H9 (cell line): ENCODE measurements at regions not wholly inside any gene's neighbourhood (a gene's known extent, or its start where the extent isn't known, plus 50 kb on each side); places are given as distances from the start of the nearest gene placed in this dataset.
A peak's percentile ranks its signal among the peaks of the same experiment; 100 is the strongest.
"Not testable (repeated sequence)": the region's sequence is repeated elsewhere in the genome, so short reads cannot be mapped to it uniquely, and the experiment has no call there.

Experiments used
- DNase-seq: peaks from one replicate; pipeline ENCODE4 v3.0.0-alpha.2; 2017
- H2AFZ ChIP-seq: one replicate; pipeline ENCODE4 v1.6.1; 2013; ENCODE audit warnings: mild to moderate bottlenecking, low read length, control low read depth, moderate library complexity
- H2AK5ac ChIP-seq: 2 replicates; pipeline ENCODE4 v1.6.1; 2013; ENCODE audit warnings: low read length, control low read depth, mixed read lengths; ENCODE audit not compliant: insufficient read length
- H2BK120ac ChIP-seq: one replicate; pipeline ENCODE4 v1.6.1; 2013; ENCODE audit warnings: low read depth, mild to moderate bottlenecking, low read length, control low read depth, inconsistent platforms; ENCODE audit not compliant: poor library complexity, severe bottlenecking
- H2BK12ac ChIP-seq: 2 replicates; pipeline ENCODE4 v1.6.1; 2013; ENCODE audit warnings: low read length, control low read depth, mixed read lengths, low read depth; ENCODE audit not compliant: insufficient read length
- H2BK15ac ChIP-seq: 2 replicates; pipeline ENCODE4 v1.6.1; 2013; ENCODE audit warnings: low read depth, low read length, control low read depth
- H2BK20ac ChIP-seq: one replicate; pipeline ENCODE4 v1.6.1; 2013; ENCODE audit warnings: low read depth, mild to moderate bottlenecking, low read length, control low read depth, inconsistent platforms; ENCODE audit not compliant: poor library complexity, severe bottlenecking
- H2BK5ac ChIP-seq: 2 replicates; pipeline ENCODE4 v1.6.1; 2013; ENCODE audit warnings: low read length, control low read depth, mixed read lengths; ENCODE audit not compliant: insufficient read length
- H3K14ac ChIP-seq: 2 replicates; pipeline ENCODE4 v1.6.1; 2013; ENCODE audit warnings: low read length, control low read depth; ENCODE audit not compliant: insufficient read depth
- H3K18ac ChIP-seq: 2 replicates; pipeline ENCODE4 v1.6.1; 2013; ENCODE audit warnings: low read depth, mild to moderate bottlenecking, mixed read lengths, low read length, control low read depth; ENCODE audit not compliant: insufficient read length
- H3K23ac ChIP-seq: 2 replicates; pipeline ENCODE4 v1.6.1; 2013; ENCODE audit warnings: low read length, control low read depth, mixed read lengths, low read depth; ENCODE audit not compliant: insufficient read length
- H3K23me2 ChIP-seq: 2 replicates; pipeline ENCODE4 v1.6.1; 2013; ENCODE audit warnings: low read depth, mild to moderate bottlenecking, mixed read lengths, low read length, control low read depth; ENCODE audit not compliant: insufficient read length, poor library complexity, severe bottlenecking
- H3K27ac ChIP-seq: 2 replicates; pipeline ENCODE4 v1.5.1; 2013; ENCODE audit warnings: low read length, control low read depth, mixed read lengths, low read depth; ENCODE audit not compliant: insufficient read length
- H3K27me3 ChIP-seq: 2 replicates; pipeline ENCODE4 v1.6.1; 2013; ENCODE audit warnings: low read length, control low read depth, inconsistent platforms; ENCODE audit not compliant: insufficient read depth
- H3K4ac ChIP-seq: 2 replicates; pipeline ENCODE4 v1.6.1; 2013; ENCODE audit warnings: low read depth, mild to moderate bottlenecking, control low read depth, inconsistent platforms, low read length, moderate library complexity
- H3K4me1 ChIP-seq: 2 replicates; pipeline ENCODE4 v1.6.1; 2013; ENCODE audit warnings: low read length, control low read depth, inconsistent platforms; ENCODE audit not compliant: insufficient read depth
- H3K4me2 ChIP-seq: 2 replicates; pipeline ENCODE4 v1.6.1; 2013; ENCODE audit warnings: low read length, control low read depth, mixed read lengths; ENCODE audit not compliant: insufficient read length, insufficient read depth
- H3K56ac ChIP-seq: 2 replicates; pipeline ENCODE4 v1.6.1; 2013; ENCODE audit warnings: low read depth, mild to moderate bottlenecking, mixed read lengths, low read length, control low read depth; ENCODE audit not compliant: insufficient read length
- H3K79me1 ChIP-seq: 2 replicates; pipeline ENCODE4 v1.6.1; 2013; ENCODE audit warnings: low read depth, mild to moderate bottlenecking, moderate library complexity, low read length, control low read depth, inconsistent platforms; ENCODE audit not compliant: insufficient read depth, poor library complexity, severe bottlenecking
- H3K79me2 ChIP-seq: 2 replicates; pipeline ENCODE4 v1.6.1; 2013; ENCODE audit warnings: low read length, control low read depth, inconsistent platforms; ENCODE audit not compliant: insufficient read depth
- H3K9ac ChIP-seq: 2 replicates; pipeline ENCODE4 v1.6.1; 2013; ENCODE audit warnings: low read length, control low read depth, mixed read lengths; ENCODE audit not compliant: insufficient read length; ENCODE audit errors: extremely low read depth
- H3K9me3 ChIP-seq: one replicate; pipeline ENCODE4 v1.6.1; 2013; ENCODE audit warnings: low read depth, low read length, inconsistent platforms; ENCODE audit not compliant: control insufficient read depth
- H3T11ph ChIP-seq: one replicate; pipeline ENCODE4 v1.6.1; 2013; ENCODE audit warnings: mild to moderate bottlenecking, low read length, control low read depth, inconsistent platforms
- H4K20me1 ChIP-seq: one replicate; pipeline ENCODE4 v1.6.1; 2013; ENCODE audit not compliant: control insufficient read depth, insufficient read length, insufficient read depth
- H4K5ac ChIP-seq: 2 replicates; pipeline ENCODE4 v1.6.1; 2013; ENCODE audit warnings: low read depth, mild to moderate bottlenecking, mixed read lengths, low read length, control low read depth; ENCODE audit not compliant: insufficient read length
- H4K8ac ChIP-seq: replicated peaks from 2 replicates; pipeline ENCODE4 v1.6.1; 2013; ENCODE audit warnings: low read length, control low read depth, mixed read lengths, low read depth; ENCODE audit not compliant: insufficient read length
- H4K91ac ChIP-seq: 2 replicates; pipeline ENCODE4 v1.6.1; 2013; ENCODE audit warnings: low read depth, mild to moderate bottlenecking, moderate library complexity, mixed read lengths, low read length, control low read depth; ENCODE audit not compliant: insufficient read length
- H3K27ac Mint-ChIP-seq, 3 experiments: 2 replicates in 2 of 3; 3 replicates in 1 of 3; pipeline ENCODE4 v1.8.0; 2020 to 2021; ENCODE audit warnings: mixed read lengths in 3 of 3, mild to moderate bottlenecking in 1 of 3, moderate library complexity in 1 of 3
- H3K27me3 Mint-ChIP-seq: 2 replicates; pipeline ENCODE4 v1.8.0; 2021; ENCODE audit warnings: low read depth, mild to moderate bottlenecking, moderate library complexity, mixed read lengths
- H3K36me3 Mint-ChIP-seq, 3 experiments: 2 replicates in 2 of 3; 3 replicates in 1 of 3; pipeline ENCODE4 v1.8.0; 2020 to 2021; ENCODE audit warnings: low read depth in 3 of 3, mixed read lengths in 3 of 3; ENCODE audit not compliant: insufficient read depth in 1 of 3
- H3K4me1 Mint-ChIP-seq, 2 experiments: 2 replicates each; pipeline ENCODE4 v1.8.0; 2020; ENCODE audit warnings: mixed read lengths in 2 of 2
- H3K4me3 Mint-ChIP-seq, 2 experiments: 2 replicates in 1 of 2; 3 replicates in 1 of 2; pipeline ENCODE4 v1.8.0; 2020 to 2021; ENCODE audit warnings: mild to moderate bottlenecking in 2 of 2, mixed read lengths in 2 of 2, moderate library complexity in 1 of 2
- H3K9me3 Mint-ChIP-seq, 2 experiments: 2 replicates in 1 of 2; 3 replicates in 1 of 2; pipeline ENCODE4 v1.8.0; 2020; ENCODE audit warnings: mild to moderate bottlenecking in 2 of 2, mixed read lengths in 2 of 2, moderate library complexity in 1 of 2
- WGBS: extraction: QIAGEN DNeasy Blood & Tissue Kit; methylation state at CpG from one replicate; pipeline ENCODE4 v1.1.7; 2013; ENCODE audit warnings: missing lambda C conversion rate, low lambda C conversion rate, mixed read lengths; ENCODE audit not compliant: insufficient read length; ENCODE audit errors: extremely low coverage; 5-methylcytosine and 5-hydroxymethylcytosine counted together

DNA sequence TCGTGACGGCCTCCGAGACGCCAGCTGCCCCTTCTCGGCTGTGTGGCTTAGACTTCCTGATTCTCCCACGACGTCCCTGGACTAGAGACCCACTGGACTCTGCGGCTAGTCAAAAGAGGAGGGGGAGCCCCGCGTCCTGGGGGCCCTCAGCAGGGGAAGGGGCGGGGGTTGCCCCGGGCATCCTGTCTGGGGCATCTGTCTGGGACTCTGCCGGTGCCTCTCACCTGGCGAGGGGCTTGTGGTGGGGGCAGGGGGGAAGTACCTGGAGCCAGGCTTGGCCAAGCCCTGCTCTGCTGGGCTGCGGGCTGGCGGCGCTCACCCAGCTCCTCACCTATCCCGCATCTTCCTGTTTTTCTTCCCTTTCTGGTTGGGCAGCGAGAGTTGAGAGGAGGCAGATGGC is 57.2 kb upstream of the KRTAP5-11 start:
- H2BK5ac ChIP-seq, H3K27ac Mint-ChIP-seq, H4K5ac ChIP-seq, H3K18ac ChIP-seq, H2AK5ac ChIP-seq, H4K8ac ChIP-seq, H3T11ph ChIP-seq, H2BK15ac ChIP-seq, H3K36me3 Mint-ChIP-seq, H3K27me3 ChIP-seq, H4K91ac ChIP-seq, H3K79me1 ChIP-seq, H3K27ac ChIP-seq, H3K23ac ChIP-seq, H3K79me2 ChIP-seq, H3K9ac ChIP-seq, H3K23me2 ChIP-seq, H3K9me3 ChIP-seq, H3K9me3 Mint-ChIP-seq, H2BK20ac ChIP-seq, H3K4me1 Mint-ChIP-seq, H2BK120ac ChIP-seq, H3K4me1 ChIP-seq, DNase-seq, H2AFZ ChIP-seq, H3K4ac ChIP-seq, H3K14ac ChIP-seq, H3K56ac ChIP-seq, H2BK12ac ChIP-seq, H4K20me1 ChIP-seq: not testable (repeated sequence)
- peak overlapping the region; percentile 37 for H3K4me2 ChIP-seq
- peaks cover 47% of the 10 kb centered on the region for H3K27me3 Mint-ChIP-seq
- peak overlapping the region; percentile 56 to 76 for H3K4me3 Mint-ChIP-seq
- WGBS: no CpG with 5 or more reads among the region's 19 CpGs

DNA sequence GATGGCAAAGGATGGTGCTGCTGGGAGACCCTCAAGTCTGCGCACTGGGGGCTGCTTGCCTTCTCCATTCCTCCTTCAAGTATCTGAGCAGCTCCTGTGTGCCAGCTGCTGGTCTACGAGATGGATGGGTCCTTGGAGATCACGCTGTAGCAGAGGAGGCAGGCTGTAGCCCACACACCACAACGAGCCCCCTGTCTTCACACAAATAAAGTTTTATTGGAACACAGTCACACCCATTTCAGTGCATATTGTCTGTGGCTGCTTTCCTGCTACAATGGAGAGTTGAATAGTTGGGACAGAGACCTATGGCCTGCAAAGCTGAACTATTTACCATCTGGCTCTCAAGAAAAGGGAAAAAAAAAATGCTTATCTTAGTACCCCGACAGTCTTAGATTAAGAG is 64.4 kb upstream of the KRTAP5-11 start:
- H2BK12ac ChIP-seq, H3K36me3 Mint-ChIP-seq, H2BK15ac ChIP-seq, H3K4me2 ChIP-seq, H2AFZ ChIP-seq, H3K27me3 Mint-ChIP-seq, H3T11ph ChIP-seq, H3K27ac ChIP-seq, H3K79me2 ChIP-seq, H3K14ac ChIP-seq, H3K4me3 Mint-ChIP-seq, H3K23me2 ChIP-seq, H3K79me1 ChIP-seq, H3K4ac ChIP-seq, H3K9ac ChIP-seq, H3K18ac ChIP-seq, H4K20me1 ChIP-seq, DNase-seq, H3K9me3 ChIP-seq, H3K23ac ChIP-seq, H4K5ac ChIP-seq, H3K4me1 ChIP-seq, H3K56ac ChIP-seq, H3K27me3 ChIP-seq, H2AK5ac ChIP-seq, H2BK120ac ChIP-seq, H4K8ac ChIP-seq, H2BK20ac ChIP-seq, H2BK5ac ChIP-seq, H3K27ac Mint-ChIP-seq, H4K91ac ChIP-seq, H3K9me3 Mint-ChIP-seq: not testable (repeated sequence)
- H3K4me1 Mint-ChIP-seq: peaks cover 8 to 18% of the 10 kb centered on the region in 2 experiments
- no CpG with 5 or more reads among the region's 5 CpGs for WGBS
